Left renal pelvis (tissue), 4 donors: ENCODE measurements at regions not wholly inside any gene's neighbourhood (a gene's known extent, or its start where the extent isn't known, plus 50 kb on each side); places are given as distances from the start of the nearest gene placed in this dataset.
"Not testable (repeated sequence)": the region's sequence is repeated elsewhere in the genome, so short reads cannot be mapped to it uniquely, and the experiment has no call there.

Source experiments
- DNase-seq, 4 donors: peaks; one replicate each; pipeline ENCODE4 v3.0.0-alpha.2; 2013; ENCODE audit warnings: low read depth in 4 of 4, low spot score in 3 of 4

DNA sequence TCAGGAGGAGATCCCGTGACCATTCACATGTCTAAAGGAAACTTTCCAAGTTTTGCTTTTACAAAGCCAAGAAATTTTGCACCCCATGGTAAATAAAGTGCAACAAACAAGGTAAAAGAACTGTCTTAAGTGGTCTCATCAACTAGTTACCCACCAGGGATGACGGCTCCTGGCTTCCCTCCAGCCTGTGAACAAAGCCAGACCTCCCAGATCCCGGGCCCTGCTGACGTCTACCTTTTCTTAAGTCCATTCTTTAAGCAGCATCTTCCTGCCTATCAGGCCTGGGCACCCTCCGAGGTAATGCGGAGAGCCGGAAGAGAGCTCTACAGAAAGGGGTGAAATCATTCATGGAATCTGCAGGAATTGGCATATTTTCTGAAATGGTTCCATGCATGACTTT, 58.0 kb upstream of the DAAM1 start:
- no peak for DNase-seq

- DNase-seq, result peak in 1 of 4 donors; percentile 28
Observed at GRCh38 chr14:59131938-59132795, 56.3 kb upstream of the DAAM1 start.

- DNase-seq, result peak in 1 of 4 donors; percentile 38
Observed at GRCh38 chr14:59132796-59133494, 55.5 kb upstream of the DAAM1 start.

DNA sequence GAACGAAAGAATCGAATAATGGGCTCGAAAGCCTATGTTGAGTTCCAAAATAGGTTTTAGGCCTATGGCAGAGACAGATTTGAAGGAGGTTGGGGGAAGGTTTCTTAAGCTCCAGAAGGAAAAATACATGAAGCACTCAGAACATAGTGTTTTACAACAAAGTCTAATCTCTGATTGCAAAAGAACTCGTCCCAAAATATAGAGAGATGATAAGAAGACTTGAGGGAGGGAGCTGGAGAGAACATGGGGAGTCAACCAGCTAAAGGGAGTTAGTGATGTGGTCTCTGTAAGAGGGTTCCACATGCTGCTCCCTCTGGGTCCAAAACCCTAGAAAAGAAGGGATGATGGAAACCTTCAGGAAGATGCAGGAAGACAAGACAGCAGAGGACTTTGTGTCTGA, 54.8 kb upstream of the DAAM1 start:
- DNase-seq, result no peak

- no peak for DNase-seq
Observed at GRCh38 chr14:59134307-59134706, 54.2 kb upstream of the DAAM1 start.

DNA sequence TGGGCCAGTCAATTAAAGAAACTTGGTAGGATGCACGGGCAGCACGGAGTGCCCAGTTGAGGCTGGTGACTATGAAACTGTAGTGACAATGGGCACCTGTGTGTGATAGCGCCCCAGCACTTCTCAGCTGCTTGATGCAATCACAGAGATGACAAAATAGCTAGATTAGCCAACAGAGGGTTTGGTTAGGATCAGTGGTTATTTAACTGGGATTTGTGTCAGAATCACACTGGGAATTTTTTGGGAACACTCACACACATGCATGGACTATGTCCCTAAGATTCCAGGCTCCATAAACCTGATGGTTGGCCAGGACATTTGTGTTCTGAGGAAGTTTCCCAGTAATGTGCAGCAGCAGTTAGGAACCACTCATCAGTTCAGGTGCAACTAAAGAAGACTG, 51.2 kb upstream of the DAAM1 start:
- DNase-seq, result no peak

DNA sequence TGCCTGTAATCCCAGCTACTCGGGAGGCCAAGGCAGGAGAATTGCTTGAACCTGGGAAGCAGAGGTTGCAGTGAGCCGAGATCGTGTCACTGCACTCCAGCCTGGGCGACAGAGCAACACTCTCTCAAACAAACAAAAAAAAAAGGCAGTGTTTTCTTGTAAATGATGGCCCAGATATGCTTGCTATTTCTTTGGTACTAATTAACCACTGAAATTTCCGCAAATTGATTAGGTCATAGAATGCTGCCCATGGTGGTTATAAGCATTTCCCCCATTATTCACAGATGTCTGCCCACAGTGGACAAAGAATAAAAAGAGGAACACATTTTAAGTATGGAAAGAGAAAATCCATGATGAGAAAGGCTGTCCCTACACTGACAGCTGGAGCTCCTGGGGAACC, 49.9 kb upstream of the DAAM1 start:
- DNase-seq, result not testable (repeated sequence)
